OCI-LY1 (cell line): ENCODE measurements at regions not wholly inside any gene's neighbourhood (a gene's known extent, or its start where the extent isn't known, plus 50 kb on each side); places are given as distances from the start of the nearest gene placed in this dataset.

Source experiments
- H2AFZ ChIP-seq: fragments of 200-600 bp; sonication (generic), shearing (Covaris generic); 2 replicates; pipeline ENCODE4 v1.6.0; 2014; ENCODE audit warnings: antibody characterized with exemption, mild to moderate bottlenecking, low read length
- H3F3A ChIP-seq: fragments of 200-600 bp; sonication (generic), shearing (Covaris generic); 2 replicates; pipeline ENCODE4 v1.6.0; 2014; ENCODE audit warnings: mild to moderate bottlenecking, antibody characterized with exemption, low read length, moderate library complexity; ENCODE audit not compliant: insufficient read depth
- H3K27ac ChIP-seq: fragments of 200-600 bp; sonication (generic); 2 replicates; pipeline ENCODE4 v1.5.1; 2014; ENCODE audit warnings: low read length, mixed run types, mild to moderate bottlenecking, low read depth; ENCODE audit not compliant: poor library complexity, severe bottlenecking
- H3K27me3 ChIP-seq: fragments of 200-600 bp; sonication (generic); 2 replicates; pipeline ENCODE4 v1.6.0; 2014; ENCODE audit warnings: antibody characterized with exemption, mild to moderate bottlenecking, low read length, moderate library complexity; ENCODE audit not compliant: insufficient read depth
- H3K36me3 ChIP-seq: fragments of 200-600 bp; sonication (generic); 2 replicates; pipeline ENCODE4 v1.6.1; 2014; ENCODE audit warnings: mild to moderate bottlenecking, antibody characterized with exemption, low read length, moderate library complexity, mixed read lengths; ENCODE audit not compliant: insufficient read depth
- H3K4me1 ChIP-seq: fragments of 200-600 bp; sonication (generic); 2 replicates; pipeline ENCODE4 v1.5.1; 2014; ENCODE audit warnings: mild to moderate bottlenecking, low read length, moderate library complexity; ENCODE audit not compliant: insufficient read depth, severe bottlenecking
- H3K4me2 ChIP-seq: fragments of 200-600 bp; sonication (generic), shearing (Covaris generic); 2 replicates; pipeline ENCODE4 v1.6.1; 2014; ENCODE audit warnings: low read length
- H3K4me3 ChIP-seq: fragments of 200-600 bp; sonication (generic); 2 replicates; pipeline ENCODE4 v1.5.1; 2014; ENCODE audit warnings: low read length, low read depth, mild to moderate bottlenecking, mixed read lengths; ENCODE audit not compliant: poor library complexity, severe bottlenecking
- H3K79me2 ChIP-seq: fragments of 200-600 bp; shearing (Covaris generic); 2 replicates; pipeline ENCODE4 v1.6.1; 2016; ENCODE audit warnings: mixed run types, low read length, mixed read lengths; ENCODE audit not compliant: insufficient read depth
- H3K9ac ChIP-seq: fragments of 200-600 bp; sonication (generic), shearing (Covaris generic); 2 replicates; pipeline ENCODE4 v1.6.1; 2014; ENCODE audit warnings: mild to moderate bottlenecking, low read length, mixed read lengths
- H3K9me2 ChIP-seq: fragments of 200-600 bp; sonication (generic), shearing (Covaris generic); 2 replicates; pipeline ENCODE4 v1.6.1; 2014; ENCODE audit warnings: low read depth, mild to moderate bottlenecking, low read length, mixed read lengths
- H3K9me3 ChIP-seq: fragments of 200-600 bp; shearing (Covaris generic); 2 replicates; pipeline ENCODE4 v1.6.1; 2014; ENCODE audit warnings: low read length, mixed read lengths
- H4K20me1 ChIP-seq: fragments of 200-600 bp; sonication (generic), shearing (Covaris generic); 2 replicates; pipeline ENCODE4 v1.6.0; 2016; ENCODE audit warnings: mild to moderate bottlenecking, low read length; ENCODE audit not compliant: insufficient read depth
- EZH2 ChIP-seq: fragments of 200-600 bp; sonication (generic), shearing (Covaris generic); IDR thresholded peaks from 2 replicates; pipeline ENCODE4 v1.8.0; 2017; ENCODE audit warnings: borderline replicate concordance, mixed run types, mild to moderate bottlenecking, antibody characterized with exemption, low read length, moderate library complexity, mixed read lengths
- TF ChIP-seq, protein P1 (sequence below): fragments of 200-600 bp; sonication (generic), shearing (Covaris generic); IDR thresholded peaks from 2 replicates; pipeline ENCODE4 v1.5.1; 2017; ENCODE audit warnings: mild to moderate bottlenecking, antibody characterized with exemption, low read length, moderate library complexity, mixed read lengths

DNA sequence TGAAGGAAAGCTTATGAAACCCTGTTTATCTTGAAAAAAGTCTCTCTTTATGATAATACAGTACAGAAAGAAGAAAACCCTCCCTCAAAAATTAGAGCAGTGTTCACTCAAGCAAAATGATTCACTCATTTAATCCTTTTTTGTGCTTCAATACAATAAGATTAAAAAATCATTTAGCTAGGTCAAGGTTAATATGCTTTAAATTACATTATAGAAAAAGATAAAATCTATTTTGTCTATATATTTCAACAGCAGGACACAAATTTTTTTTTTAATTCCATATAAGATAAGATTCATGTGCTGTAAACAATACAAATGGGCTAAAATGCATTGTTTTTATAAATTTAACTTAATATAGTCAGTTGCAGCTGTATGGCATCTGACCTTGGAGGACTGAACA lies 176.9 kb downstream of the KCNE4 start:
- H3K4me3 ChIP-seq = no peak overlapping the region
- H4K20me1 ChIP-seq = no peaks in the 10 kb centered on the region
- H3K9me3 ChIP-seq = no peaks in the 10 kb centered on the region
- no peaks in the 10 kb centered on the region for H3F3A ChIP-seq
- H3K27me3 ChIP-seq = no peaks in the 10 kb centered on the region
- H3K9ac ChIP-seq = no peak overlapping the region
- H3K9me2 ChIP-seq = no peaks in the 10 kb centered on the region
- H3K79me2 ChIP-seq = no peaks in the 10 kb centered on the region
- H3K4me1 ChIP-seq = no peaks in the 10 kb centered on the region
- H3K4me2 ChIP-seq = no peak overlapping the region
- H3K36me3 ChIP-seq = no peaks in the 10 kb centered on the region
- H3K27ac ChIP-seq = no peak overlapping the region
- TF ChIP-seq, protein P1, sequence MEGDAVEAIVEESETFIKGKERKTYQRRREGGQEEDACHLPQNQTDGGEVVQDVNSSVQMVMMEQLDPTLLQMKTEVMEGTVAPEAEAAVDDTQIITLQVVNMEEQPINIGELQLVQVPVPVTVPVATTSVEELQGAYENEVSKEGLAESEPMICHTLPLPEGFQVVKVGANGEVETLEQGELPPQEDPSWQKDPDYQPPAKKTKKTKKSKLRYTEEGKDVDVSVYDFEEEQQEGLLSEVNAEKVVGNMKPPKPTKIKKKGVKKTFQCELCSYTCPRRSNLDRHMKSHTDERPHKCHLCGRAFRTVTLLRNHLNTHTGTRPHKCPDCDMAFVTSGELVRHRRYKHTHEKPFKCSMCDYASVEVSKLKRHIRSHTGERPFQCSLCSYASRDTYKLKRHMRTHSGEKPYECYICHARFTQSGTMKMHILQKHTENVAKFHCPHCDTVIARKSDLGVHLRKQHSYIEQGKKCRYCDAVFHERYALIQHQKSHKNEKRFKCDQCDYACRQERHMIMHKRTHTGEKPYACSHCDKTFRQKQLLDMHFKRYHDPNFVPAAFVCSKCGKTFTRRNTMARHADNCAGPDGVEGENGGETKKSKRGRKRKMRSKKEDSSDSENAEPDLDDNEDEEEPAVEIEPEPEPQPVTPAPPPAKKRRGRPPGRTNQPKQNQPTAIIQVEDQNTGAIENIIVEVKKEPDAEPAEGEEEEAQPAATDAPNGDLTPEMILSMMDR = no peak
- H2AFZ ChIP-seq = no peak overlapping the region

DNA sequence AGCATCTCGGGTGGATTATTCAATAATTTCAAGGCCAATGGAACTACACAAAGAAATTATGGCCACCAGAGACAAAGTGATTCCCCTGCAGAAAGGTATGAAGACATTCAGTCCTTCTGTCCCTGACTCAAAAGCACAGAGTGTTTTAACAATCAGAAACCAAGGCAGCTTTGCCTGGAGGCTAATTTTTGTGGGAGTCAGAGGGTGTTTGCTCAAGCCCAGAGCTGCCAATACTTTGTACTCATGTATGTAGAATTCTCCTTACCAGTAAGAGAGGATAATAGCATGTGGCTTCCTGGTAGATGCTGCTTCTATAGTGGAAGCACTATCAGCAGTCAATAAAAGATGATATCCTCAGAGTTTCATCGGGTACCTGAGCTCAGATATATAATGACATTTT lies 178.4 kb downstream of the KCNE4 start:
- Histone ChIP-seq H3K27ac (no peak overlapping the region), H3F3A (no peaks in the 10 kb centered on the region), H3K4me1 (no peaks in the 10 kb centered on the region), H4K20me1 (no peaks in the 10 kb centered on the region), H3K4me2 (no peak overlapping the region), H3K4me3 (no peak overlapping the region), H3K9me3 (no peaks in the 10 kb centered on the region), H3K27me3 (no peaks in the 10 kb centered on the region), H3K79me2 (no peaks in the 10 kb centered on the region), H3K9ac (no peak overlapping the region), H3K9me2 (no peaks in the 10 kb centered on the region), H2AFZ (no peak overlapping the region), H3K36me3 (no peaks in the 10 kb centered on the region)
- TF ChIP-seq EZH2 = no peak
- TF ChIP-seq, protein P1 = no peak

DNA sequence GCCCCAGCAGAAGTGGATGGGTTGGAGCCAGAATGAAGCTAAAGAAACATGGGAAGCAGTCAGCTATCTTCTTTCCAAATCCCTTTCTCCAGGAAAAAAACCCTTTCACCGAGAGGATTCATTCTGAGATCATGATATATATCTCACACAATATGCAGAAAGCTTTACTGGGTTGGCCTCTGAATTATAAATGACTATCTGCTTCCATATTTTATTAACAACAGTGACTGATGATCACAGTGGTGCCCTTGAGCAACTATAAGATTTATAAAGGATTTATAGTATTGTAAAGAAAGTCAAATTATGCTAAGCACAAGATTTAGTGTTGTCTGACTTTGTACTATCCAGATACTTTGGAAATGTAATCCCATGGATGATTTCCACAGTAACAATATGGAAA lies 180.3 kb downstream of the KCNE4 start:
- Histone ChIP-seq H3F3A (no peaks in the 10 kb centered on the region), H3K4me1 (no peaks in the 10 kb centered on the region), H3K27ac (no peak overlapping the region), H3K9me3 (no peaks in the 10 kb centered on the region), H3K36me3 (no peaks in the 10 kb centered on the region), H3K4me3 (no peak overlapping the region), H3K27me3 (no peaks in the 10 kb centered on the region), H3K4me2 (no peak overlapping the region), H3K9ac (no peak overlapping the region), H3K79me2 (no peaks in the 10 kb centered on the region), H3K9me2 (no peaks in the 10 kb centered on the region), H4K20me1 (no peaks in the 10 kb centered on the region), H2AFZ (no peak overlapping the region)
- no peak for TF ChIP-seq EZH2
- TF ChIP-seq, protein P1 = no peak
